Chondrocyte (in vitro differentiated cells): ENCODE measurements at regions not wholly inside any gene's neighbourhood (a gene's known extent, or its start where the extent isn't known, plus 50 kb on each side); places are given as distances from the start of the nearest gene placed in this dataset.
"Not testable (repeated sequence)": the region's sequence is repeated elsewhere in the genome, so short reads cannot be mapped to it uniquely, and the experiment has no call there.

Source experiments
- DNase-seq: peaks from one replicate; pipeline ENCODE4 v3.0.0; 2021; ENCODE audit warnings: mixed read lengths, low spot score
- H3K27ac Mint-ChIP-seq: one replicate; pipeline ENCODE4 v1.8.0; 2021; ENCODE audit warnings: mild to moderate bottlenecking, moderate library complexity, mixed read lengths; ENCODE audit not compliant: unreplicated experiment
- H3K27me3 Mint-ChIP-seq: 2 replicates; pipeline ENCODE4 v1.8.0; 2021; ENCODE audit warnings: low read depth, mixed read lengths
- H3K36me3 Mint-ChIP-seq: 2 replicates; pipeline ENCODE4 v1.8.0; 2021; ENCODE audit warnings: low read depth, mixed read lengths
- H3K4me1 Mint-ChIP-seq: 2 replicates; pipeline ENCODE4 v1.8.0; 2021; ENCODE audit warnings: low read depth, mild to moderate bottlenecking, mixed read lengths
- H3K4me3 Mint-ChIP-seq: one replicate; pipeline ENCODE4 v1.8.0; 2021; ENCODE audit warnings: mild to moderate bottlenecking, moderate library complexity, mixed read lengths; ENCODE audit not compliant: unreplicated experiment
- H3K9me3 Mint-ChIP-seq: 2 replicates; pipeline ENCODE4 v1.8.0; 2021; ENCODE audit warnings: low read depth, mixed read lengths
- CTCF ChIP-seq: fragments of 200-600 bp; sonication (generic); IDR thresholded peaks from 2 replicates; pipeline ENCODE4 v1.5.0; 2021; ENCODE audit warnings: antibody characterized with exemption, mild to moderate bottlenecking, moderate library complexity

- Mint-ChIP-seq H3K27me3 (no peaks in the 10 kb centered on the region), H3K36me3 (no peaks in the 10 kb centered on the region), H3K4me3 (no peak overlapping the region), H3K27ac (no peak overlapping the region), H3K9me3 (peaks cover 4% of the 10 kb centered on the region), H3K4me1 (peaks cover 8% of the 10 kb centered on the region)
- DNase-seq, result no peak
- TF ChIP-seq CTCF, result no peak
Measured at GRCh38 chr5:56301069-56301468, 67.9 kb upstream of the ANKRD55 start.

- no peaks in the 10 kb centered on the region for H3K36me3 Mint-ChIP-seq
- no peak overlapping the region for H3K27ac Mint-ChIP-seq
- H3K9me3 Mint-ChIP-seq, result no peaks in the 10 kb centered on the region
- no peaks in the 10 kb centered on the region for H3K27me3 Mint-ChIP-seq
- no peak overlapping the region for H3K4me3 Mint-ChIP-seq
- H3K4me1 Mint-ChIP-seq, result peaks cover 8% of the 10 kb centered on the region
- DNase-seq, result no peak
- TF ChIP-seq CTCF, result no peak
Measured at GRCh38 chr5:56299212-56299611, 66.1 kb upstream of the ANKRD55 start.

- Mint-ChIP-seq H3K36me3 (no peaks in the 10 kb centered on the region), H3K27me3 (no peaks in the 10 kb centered on the region), H3K27ac (no peak overlapping the region), H3K4me3 (no peak overlapping the region), H3K9me3 (no peaks in the 10 kb centered on the region), H3K4me1 (peaks cover 8% of the 10 kb centered on the region)
- no peak for TF ChIP-seq CTCF
- no peak for DNase-seq
Measured at GRCh38 chr5:56298336-56299090, 65.4 kb upstream of the ANKRD55 start.

- no peak overlapping the region for H3K27ac Mint-ChIP-seq
- H3K9me3 Mint-ChIP-seq, result no peaks in the 10 kb centered on the region
- peaks cover 8% of the 10 kb centered on the region for H3K4me1 Mint-ChIP-seq
- H3K36me3 Mint-ChIP-seq, result no peaks in the 10 kb centered on the region
- DNase-seq, result no peak
- no peak overlapping the region for H3K4me3 Mint-ChIP-seq
- TF ChIP-seq CTCF, result no peak
- H3K27me3 Mint-ChIP-seq, result no peaks in the 10 kb centered on the region
Measured at GRCh38 chr5:56297851-56298250, 64.7 kb upstream of the ANKRD55 start.

- peaks cover 28% of the 10 kb centered on the region for H3K4me1 Mint-ChIP-seq
- not testable (repeated sequence) for H3K27ac Mint-ChIP-seq, DNase-seq, H3K27me3 Mint-ChIP-seq, H3K9me3 Mint-ChIP-seq, H3K4me3 Mint-ChIP-seq, H3K36me3 Mint-ChIP-seq
Measured at GRCh38 chr5:56295311-56295710, 62.2 kb upstream of the ANKRD55 start.

GRCh38 chr5:56294354-56294753 lies 61.2 kb upstream of the ANKRD55 start:
- Mint-ChIP-seq H3K27ac (no peak overlapping the region), H3K4me3 (no peak overlapping the region), H3K4me1 (peaks cover 31% of the 10 kb centered on the region), H3K36me3 (no peaks in the 10 kb centered on the region), H3K9me3 (no peaks in the 10 kb centered on the region), H3K27me3 (no peaks in the 10 kb centered on the region)
- no peak for TF ChIP-seq CTCF
- no peak for DNase-seq

GRCh38 chr5:56292874-56293273 lies 59.7 kb upstream of the ANKRD55 start:
- peaks cover 29% of the 10 kb centered on the region for H3K4me1 Mint-ChIP-seq
- DNase-seq, H3K27me3 Mint-ChIP-seq, H3K36me3 Mint-ChIP-seq, H3K27ac Mint-ChIP-seq, H3K9me3 Mint-ChIP-seq, H3K4me3 Mint-ChIP-seq: not testable (repeated sequence)
